HG03103 (cell line): ENCODE measurements at regions not wholly inside any gene's neighbourhood (a gene's known extent, or its start where the extent isn't known, plus 50 kb on each side); places are given as distances from the start of the nearest gene placed in this dataset.

Source experiments
- ATAC-seq: cut with Tn5 transposase; IDR thresholded peaks from one replicate; pipeline ENCODE4 v1.9.1; 2021; ENCODE audit warnings: low read depth; ENCODE audit not compliant: unreplicated experiment

DNA sequence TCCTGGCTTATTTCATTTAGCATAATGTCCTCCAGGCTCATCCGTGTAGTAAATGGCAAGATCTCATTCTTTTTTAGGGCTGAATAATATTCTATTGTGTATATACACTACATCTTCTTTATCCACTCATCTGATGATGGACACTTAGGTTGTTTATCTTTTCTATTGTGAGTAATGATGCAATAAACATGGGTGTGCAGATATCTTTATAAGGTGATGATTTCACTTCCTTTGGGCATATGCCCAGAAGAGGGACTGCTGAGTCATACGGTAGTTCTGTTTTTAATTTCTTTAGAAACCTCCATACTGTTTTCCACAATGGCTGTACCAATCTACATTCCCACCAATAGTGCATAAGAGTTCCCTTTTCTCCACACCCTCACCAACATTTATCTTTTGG is 317.6 kb upstream of the CNKSR2 start:
- ATAC-seq: no peak

DNA sequence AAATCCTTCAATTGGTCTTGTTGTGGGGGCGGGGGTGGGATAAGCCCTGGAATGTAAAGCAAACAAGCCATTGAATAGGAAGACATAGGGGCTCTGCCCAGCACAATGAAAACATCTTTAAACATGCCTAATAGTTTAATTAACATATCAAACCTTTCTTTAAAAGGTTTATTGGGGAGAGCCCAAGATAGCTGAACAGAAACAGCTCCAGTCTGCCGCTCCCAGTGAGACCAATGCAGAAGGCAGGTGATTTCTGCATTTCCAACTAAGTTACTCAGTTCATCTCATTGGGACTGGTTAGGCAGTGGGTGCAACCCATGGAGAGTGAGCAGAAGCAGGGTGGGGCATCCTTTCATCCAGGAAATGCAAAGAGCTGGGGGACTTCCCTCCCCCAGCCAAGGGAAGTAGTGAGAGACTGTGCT is 327.2 kb upstream of the CNKSR2 start:
- ATAC-seq: no peak

DNA sequence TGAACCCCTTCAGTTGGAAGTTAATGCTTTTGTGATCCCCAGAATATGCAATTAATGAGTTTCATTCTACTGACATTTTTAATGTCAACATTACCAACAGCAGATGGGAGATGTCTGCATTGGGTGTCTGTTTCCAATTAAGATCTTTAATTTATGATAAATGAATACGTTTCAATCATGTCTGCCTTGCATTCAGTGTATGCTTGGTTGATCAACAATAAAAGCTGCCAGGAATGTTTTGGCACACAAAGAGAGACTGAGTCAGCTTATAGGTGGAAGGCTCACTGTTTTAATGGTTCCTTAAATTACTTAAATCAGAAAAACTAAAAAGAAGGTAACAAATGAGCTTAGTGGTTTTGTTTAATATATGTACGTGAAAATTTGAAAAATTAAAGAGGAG is 359.9 kb upstream of the CNKSR2 start:
- ATAC-seq: no peak

DNA sequence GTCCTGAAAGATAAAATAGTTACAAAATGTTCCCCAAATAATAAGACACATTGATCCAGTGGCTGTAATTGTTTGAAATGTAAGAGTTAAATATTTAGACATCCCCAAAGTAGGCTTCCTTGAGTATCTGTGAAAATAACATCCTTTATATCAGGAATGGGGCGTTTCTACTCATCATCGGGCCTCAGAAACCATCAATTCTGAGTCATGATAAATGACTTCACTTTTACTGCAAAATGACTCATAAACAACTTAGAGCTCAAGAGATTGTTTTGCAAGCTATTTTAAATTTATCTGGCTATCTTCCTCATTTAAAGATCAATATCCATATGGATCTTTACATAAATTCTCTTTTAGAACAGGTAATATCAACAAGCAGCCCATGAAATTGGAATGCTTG is 369.4 kb upstream of the CNKSR2 start:
- no peak for ATAC-seq

DNA sequence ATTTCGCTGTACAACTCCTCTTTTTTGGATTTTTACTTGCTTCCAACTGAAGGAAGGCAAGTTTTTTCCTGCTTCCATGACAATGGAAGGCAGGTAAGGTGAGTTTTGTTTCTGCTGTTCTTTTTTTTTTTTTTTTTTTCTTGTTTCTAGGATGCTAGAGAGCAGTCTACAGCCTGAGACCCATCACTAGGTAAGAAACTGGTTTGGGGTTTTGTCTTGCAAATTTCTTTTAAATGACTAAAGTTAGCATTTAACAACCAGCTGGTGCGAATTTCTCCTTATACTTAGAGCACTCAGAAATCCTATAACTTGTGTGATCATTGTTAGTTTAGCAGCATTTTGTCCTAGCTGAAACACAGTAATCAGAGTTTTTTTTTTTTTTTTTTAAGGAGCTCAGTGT is 378.4 kb upstream of the CNKSR2 start:
- no peak for ATAC-seq

DNA sequence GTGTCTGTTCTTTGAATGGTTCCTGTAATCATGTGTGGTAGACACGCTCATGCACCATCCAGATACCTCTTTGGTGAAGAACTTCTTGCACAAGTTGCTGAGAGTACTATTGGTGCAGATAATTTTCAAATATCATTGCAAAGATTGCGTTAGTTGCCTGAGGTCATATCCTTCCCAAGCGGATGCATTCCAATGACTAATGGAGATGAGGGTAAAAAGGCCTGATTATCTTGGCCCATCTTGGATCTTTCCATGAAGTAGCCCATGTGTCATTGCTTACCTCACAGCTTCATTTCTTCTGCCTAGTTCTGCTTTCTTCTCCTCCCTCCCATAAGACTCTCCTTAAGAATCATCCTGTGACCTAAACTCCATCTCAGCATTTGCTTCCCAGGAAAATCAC is 384.9 kb upstream of the CNKSR2 start:
- no peak for ATAC-seq

DNA sequence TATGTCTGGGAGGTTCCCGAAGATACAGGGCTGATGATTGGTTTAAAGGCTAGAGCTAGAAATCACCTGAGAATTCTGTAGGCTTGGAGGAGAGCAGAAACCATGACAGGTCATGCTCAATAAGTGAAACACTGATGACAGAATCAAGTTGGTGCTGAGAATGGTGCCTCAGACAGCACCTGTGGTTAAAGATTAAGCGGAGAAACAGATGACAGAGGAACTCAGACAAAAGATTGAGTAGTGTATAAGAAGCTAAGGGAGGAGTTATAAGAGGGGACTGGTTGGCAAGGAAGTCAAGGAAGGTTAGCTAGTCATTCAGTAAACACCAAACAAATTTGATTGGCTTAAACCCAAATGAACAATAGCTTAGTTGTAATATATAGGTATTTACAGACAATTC is 385.4 kb upstream of the CNKSR2 start:
- ATAC-seq: no peak

DNA sequence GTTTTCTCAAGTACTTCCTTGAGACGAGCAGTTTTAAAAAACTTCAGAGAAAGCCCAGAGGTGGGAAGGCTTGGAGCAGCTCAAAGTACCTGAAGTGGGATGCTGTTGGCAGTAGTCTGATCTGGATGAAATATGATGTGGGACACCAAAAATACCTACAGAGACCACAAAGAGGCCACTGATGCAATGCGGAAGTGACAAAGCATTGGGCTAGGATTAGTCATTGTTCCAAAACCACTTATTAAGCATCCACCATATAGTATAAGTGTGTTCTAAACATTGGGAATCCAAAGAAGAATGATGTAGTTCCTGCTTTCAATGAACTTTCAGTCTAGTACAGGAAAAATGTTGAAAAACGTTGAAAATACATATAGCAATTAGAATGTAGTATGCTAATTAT is 386.1 kb upstream of the CNKSR2 start:
- ATAC-seq: no peak

DNA sequence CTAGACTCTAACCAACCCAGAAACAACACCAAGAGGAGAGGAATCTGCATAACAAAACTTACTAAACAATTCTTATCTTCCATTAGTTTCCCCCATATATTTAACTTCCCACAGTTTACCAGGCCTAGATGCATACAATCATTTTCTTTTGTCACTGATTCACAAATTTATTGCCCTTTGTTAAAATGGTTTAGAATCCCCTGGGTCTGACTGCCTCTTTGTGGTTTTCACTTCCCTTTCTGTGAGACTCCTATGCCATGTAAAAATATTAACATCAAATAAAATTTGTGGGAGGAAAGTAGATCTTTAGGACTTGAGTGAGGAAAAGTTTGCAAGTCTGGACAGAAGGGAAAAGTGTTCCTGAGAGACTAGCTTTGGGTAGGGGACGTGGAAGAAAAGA is 393.8 kb upstream of the CNKSR2 start:
- no peak for ATAC-seq

DNA sequence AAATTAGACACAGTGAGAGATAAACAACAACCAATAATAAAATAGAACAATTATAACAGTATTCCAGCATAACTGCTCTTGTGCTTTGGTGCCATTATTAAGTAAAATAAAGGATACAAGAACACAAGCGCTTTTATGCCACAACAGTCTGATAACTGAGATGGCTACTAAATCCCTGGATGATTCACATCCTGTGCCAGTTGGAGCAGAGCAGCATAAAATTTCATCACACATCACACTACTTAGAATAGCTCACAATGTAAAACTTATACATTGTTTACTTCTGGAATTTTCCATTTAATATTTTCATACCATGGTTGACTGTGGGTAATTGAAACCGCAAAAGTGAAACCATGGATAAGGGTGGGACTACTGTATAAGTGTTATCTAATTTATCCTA is 399.9 kb upstream of the CNKSR2 start:
- no peak for ATAC-seq

DNA sequence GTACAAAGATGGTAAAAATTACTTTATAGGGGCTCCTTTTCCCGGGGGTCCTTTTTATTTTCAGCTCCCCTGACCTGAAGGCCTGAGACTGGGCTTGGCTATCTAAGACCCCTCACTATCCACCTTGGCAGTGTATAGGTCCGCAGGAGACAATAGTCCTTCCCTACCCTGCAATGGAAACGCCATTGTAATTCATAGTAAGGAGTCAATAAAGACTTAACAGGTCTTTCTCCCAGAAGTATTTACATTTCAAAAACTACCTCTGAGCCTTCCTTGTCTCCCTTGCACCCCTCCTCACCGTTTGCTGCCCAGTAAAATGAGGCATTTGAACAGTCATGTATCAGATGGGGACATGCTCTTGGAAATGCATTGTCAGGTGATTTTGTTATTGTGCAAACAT is 401.2 kb upstream of the CNKSR2 start:
- ATAC-seq: no peak

DNA sequence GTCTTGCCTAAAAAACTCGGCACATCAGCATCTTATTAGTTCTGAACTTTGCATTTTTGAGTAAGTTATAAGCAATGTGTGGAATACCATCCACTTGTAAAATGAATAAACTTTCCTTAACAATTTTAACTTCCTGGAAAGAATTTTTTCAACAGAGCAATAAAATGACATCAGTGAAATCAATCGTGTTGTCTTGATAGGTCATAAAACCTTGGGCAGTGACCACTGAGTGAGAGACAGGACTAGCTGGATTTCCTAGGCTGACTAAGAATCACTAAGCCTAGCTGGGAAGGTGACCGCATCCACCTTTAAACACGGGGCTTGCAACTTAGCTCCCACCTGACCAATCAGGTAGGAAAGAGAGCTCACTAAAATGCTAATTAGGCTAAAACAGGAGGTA is 403.0 kb upstream of the CNKSR2 start:
- no peak for ATAC-seq

DNA sequence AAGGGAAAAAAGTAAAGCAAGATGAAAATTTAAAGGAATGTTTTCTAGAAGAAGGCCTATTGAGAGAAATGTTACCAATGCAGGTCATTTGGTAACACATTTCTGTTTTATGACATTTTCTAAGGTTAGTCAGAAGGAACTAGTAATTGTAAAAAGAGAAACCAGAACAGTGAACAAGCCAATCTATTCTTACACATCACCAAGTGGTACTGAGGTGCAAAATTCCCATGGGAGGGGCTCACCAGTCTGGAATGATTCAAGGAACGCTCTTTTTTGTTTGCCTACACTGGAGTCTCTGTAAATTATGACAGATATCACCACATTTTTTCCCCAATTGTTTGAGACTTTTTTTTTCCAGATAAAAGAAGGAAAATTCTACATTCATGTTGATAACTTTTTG is 404.7 kb upstream of the CNKSR2 start:
- ATAC-seq: no peak

DNA sequence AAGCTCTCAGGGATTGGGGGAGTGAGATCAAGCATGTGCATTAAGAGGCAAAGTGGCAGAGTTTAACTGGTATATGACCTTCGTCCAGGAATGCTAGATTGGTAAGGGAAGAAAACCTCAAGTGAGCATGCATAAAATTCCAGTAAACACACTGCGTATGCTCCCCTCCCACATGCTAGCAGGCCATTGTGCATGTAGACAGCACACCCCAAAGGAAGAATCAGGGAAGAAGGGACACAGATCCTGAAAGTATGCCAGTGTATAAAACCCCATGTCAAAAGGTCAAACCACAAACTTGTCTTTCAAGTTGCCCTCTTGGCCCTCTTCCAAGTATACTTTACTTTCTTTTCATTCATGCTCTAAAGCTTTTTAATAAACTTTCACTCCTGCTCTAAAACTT is 405.2 kb upstream of the CNKSR2 start:
- ATAC-seq: no peak

DNA sequence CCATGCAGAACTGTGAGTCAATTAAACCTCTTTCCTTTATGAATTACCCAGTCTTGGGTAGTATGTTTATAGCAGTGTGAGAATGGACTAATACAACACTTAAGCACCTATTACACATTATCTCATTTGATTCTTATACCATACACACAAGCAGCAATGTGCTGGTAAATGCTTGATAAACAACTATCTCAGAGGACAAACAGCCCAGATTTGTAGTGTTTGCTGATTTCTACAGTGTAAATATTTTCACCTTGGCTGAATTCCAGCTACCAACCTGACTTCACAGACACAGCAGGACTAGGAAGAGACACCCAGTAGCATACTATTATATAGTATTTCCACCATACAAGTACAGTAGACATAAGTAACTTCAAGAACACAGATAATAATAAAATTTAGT is 406.5 kb upstream of the CNKSR2 start:
- ATAC-seq: no peak

DNA sequence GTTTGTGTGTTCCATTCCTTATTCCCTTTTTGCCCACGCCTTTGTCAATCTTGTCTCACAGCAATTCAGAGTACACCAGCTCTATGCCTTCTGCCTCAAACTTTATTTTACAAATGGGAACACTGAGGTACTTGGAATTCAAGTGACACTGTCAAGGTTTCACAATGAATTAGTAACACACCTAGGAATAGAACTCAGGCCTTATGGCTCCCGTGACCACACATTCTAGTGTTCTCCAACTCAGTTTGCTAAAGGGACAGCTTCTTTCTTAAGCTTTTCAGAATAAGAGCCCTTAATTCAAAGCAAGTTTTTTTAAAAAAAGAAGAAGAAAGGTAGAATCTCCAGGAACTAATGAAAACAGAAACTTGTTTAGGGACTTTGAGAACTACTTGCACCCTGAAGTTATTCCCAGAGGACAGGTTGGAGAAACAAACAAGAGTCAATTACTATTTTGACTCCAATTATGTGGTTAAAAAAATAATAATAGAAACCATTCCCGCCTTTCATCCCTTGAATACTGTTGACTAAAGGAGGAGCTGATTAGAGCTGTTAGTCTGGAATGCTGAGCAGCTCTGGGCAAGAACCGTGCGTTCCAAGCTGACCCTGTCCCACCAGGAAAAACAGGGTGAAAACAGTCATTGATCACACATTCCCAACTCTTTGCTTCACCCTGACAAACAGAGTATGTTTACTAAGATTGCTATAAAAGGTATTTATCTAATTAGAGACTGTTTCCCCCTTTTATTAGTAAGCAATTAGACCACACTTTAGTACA is 408.8 kb upstream of the CNKSR2 start:
- ATAC-seq: no peak

DNA sequence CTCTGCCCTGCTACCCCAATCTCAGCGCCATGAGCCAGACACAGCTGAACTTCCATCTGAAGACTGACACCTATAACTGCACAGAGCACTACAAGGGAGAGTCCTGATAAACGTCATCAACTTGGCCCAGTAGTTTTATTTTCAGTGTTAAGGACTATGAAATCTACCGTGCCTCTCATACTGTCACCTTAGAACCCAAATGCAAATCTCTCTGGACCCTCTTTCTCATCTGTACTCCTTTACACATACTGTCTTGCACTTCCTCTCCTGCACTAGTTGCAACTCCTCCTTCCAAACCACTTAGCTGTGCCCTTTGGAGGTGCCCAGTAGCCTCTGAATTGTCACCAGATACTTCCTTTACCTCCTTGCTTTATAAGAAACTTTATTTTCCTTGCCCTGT is 420.2 kb upstream of the CNKSR2 start:
- no peak for ATAC-seq

DNA sequence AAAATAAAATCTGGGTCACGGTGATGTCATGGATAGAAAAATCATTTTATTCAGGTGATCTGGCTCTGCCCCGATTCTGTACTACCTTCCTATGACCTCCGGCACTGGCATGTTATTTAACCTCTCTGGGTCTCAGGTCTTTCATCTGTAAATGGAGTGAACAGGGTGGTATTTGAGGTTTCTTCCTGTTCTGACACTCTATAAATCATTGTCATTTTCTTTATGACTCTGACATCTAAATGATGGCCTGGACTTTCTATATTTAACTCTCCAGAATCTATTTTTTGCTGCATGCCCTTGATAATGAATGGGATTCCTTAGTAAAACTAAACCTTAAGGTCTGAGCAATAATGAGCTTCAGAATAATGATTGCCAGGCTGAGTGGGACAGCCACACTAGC is 422.0 kb upstream of the CNKSR2 start:
- ATAC-seq: no peak

DNA sequence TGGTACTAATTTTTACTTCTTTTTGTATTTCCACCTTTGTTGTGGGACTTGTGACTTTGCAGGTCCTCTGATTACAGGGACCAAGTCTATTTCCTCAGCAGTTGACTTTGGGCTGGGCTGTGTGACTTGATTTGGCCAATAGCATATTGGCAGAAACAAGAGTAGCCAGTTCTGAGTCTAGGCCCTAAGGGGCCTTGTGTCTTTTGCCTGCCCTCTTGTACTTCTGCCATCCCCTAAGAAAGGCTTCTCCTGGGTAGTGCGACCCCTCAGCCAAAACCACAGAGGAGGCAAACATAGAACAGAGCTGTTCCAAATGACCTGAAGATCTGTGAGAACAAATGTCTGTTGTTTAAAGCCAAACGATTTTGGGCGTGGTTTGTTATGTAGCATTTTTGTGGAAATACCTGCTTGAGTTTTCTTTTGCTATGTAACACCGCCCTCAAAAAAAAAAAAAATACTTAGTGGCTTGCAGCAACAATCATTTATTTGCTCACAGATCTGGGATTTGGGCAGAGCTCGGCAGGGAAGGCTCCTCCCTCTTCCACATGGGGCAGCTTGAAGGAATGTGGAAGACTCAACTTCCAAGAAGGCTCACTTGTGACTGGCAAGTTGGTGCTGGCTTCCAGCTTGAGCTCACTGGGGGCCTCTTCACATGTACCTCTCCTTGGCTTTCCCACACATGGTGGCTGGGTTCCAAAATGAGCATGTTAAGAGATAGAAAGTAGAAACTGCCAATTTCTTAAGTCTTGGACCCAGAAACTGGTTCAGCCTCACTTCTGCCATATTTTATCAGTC is 423.0 kb upstream of the CNKSR2 start:
- no peak for ATAC-seq

DNA sequence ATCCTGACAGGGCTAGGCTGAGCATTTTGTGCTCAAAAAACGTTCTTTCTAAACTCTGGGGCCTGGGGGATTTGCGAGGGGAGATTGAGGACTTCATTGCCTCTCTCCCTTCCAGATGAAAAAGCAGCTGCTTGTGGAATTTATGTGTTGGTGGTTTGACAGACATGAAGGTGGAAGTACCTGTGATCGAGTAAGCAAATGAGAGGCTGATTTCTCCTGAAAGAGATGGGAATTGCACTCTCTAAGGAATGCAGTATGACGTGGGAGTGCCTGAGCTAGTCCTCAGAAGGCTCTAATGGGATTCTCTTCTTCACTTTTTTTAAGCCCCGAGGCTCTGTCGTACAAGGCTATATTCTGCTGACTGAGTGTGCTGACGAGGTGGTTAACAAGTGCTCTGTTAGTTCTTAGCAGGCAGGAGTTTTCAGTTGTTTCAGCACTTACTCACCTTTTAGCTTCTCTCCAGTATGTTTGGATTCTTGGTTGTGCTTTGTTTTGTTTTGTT is 426.8 kb upstream of the CNKSR2 start:
- ATAC-seq: no peak

DNA sequence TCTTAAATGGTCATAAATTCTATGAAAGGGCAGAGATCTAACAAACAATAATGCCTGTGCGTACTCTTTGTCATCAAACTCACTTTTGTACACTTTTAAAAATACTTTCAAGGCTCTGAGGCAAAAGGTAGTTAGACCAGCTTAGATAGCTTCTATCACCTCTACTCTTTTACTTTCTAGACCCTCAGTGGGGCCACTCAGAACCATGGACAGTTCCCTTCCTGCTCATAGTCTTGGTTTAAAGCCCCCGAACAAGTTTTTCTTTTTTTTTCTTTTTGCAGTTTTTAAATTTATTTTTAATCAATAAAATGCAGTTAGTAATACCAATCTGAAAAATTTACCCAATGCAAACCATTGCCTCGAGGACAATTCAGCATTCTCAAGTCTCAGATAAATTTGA is 460.5 kb upstream of the CNKSR2 start:
- ATAC-seq: no peak

DNA sequence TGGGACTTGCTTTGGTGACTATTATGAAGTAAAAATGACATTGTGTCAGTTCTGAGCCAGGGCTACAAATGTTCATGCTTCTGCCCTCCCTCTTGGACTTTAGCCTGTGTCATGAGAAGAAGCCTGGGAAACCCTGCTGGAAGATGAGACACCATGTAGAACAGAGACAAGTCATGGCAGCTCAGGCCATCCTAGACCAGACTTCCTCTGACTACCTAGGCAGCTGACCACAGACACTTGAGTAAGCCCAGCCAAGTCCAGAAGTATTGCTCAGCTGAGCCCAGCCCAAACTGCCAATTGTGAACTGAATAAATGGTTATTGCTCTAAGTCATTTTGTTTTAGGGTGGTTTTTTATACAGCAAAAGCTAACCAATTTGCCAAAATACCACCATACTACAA is 467.6 kb upstream of the CNKSR2 start:
- no peak for ATAC-seq
